CD4-positive, alpha-beta T cell treated with Interleukin-1 beta for 1 hour (primary cell): ENCODE measurements at regions not wholly inside any gene's neighbourhood (a gene's known extent, or its start where the extent isn't known, plus 50 kb on each side); places are given as distances from the start of the nearest gene placed in this dataset.

Experiments used
- DNase-seq, 2 donors: peaks; one replicate each; pipeline ENCODE4 v3.0.0-alpha.2; 2020 to 2022

GRCh38 chr6:148653138-148653776 is 93.6 kb upstream of the UST start:
- no peak for DNase-seq

- peak in 1 of 2 donors; percentile 46 for DNase-seq
Observed at GRCh38 chr6:148657048-148657447, 89.8 kb upstream of the UST start.

- DNase-seq = no peak
Observed at GRCh38 chr6:148658681-148659430, 88.0 kb upstream of the UST start.

- DNase-seq = no peak
Observed at GRCh38 chr6:148667395-148667794, 79.4 kb upstream of the UST start.

- DNase-seq = no peak
Observed at GRCh38 chr6:148671085-148671484, 75.7 kb upstream of the UST start.

- no peak for DNase-seq
Observed at GRCh38 chr6:148671952-148672351, 74.9 kb upstream of the UST start.

GRCh38 chr6:148674306-148674705 is 72.5 kb upstream of the UST start:
- no peak for DNase-seq

GRCh38 chr6:148677594-148678476 is 69.0 kb upstream of the UST start:
- DNase-seq = peak in 1 of 2 donors; percentile 20

- no peak for DNase-seq
Observed at GRCh38 chr6:148678682-148679081, 68.1 kb upstream of the UST start.

DNA sequence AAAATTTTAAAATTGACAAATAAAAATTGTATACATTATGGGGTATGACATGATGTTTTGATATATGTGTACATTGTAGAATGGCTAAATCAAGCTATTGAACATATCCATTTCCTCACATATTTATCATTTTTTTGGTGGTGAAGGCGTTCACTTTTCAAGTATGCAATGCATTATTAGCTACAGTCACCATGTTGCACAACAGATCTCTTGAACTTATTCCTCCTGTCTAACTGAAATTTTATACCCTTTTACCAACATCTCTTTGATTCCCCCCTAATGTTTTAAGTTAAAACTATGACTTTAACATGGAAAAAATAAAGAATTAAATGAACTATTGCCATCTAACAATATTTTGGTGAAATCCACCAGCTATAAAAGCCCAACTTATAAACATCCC is 65.2 kb upstream of the UST start:
- DNase-seq = no peak

GRCh38 chr6:148682252-148682651 is 64.6 kb upstream of the UST start:
- DNase-seq = no peak

- peak; percentile 14 to 52 for DNase-seq
Observed at GRCh38 chr6:148682990-148683389, 63.8 kb upstream of the UST start.

DNA sequence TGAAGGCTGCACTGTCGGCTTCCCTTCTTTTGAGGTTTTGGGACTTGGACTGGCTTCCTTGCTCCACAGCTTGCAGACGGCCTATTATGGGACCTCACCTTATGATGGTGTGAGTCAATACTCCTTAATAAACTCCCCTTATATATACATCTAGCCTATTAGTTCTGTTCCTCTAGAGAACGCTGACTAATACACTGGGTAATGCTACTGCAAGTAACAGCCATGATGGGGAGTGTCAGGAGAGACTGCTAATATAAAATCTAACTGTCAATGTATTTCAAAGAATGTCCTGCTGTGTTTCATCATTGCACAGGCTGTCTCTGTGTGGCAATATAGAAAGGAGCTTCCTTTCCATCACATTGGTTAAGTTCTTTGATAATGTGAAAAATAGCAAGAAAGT is 57.7 kb upstream of the UST start:
- no peak for DNase-seq

GRCh38 chr6:148693882-148694484 is 52.8 kb upstream of the UST start:
- peak in 1 of 2 donors; percentile 36 for DNase-seq
